GM23338 (cell line): ENCODE measurements at regions not wholly inside any gene's neighbourhood (a gene's known extent, or its start where the extent isn't known, plus 50 kb on each side); places are given as distances from the start of the nearest gene placed in this dataset.

Experiments used
- ATAC-seq: fragments of 200-7000 bp; cut with Tn5 transposase; 3 replicates; pipeline ENCODE4 v1.9.1; 2020
- DNase-seq: peaks from one replicate; pipeline ENCODE4 v3.0.0-alpha.2; 2015; ENCODE audit warnings: low spot score
- H2AFZ ChIP-seq: fragments of 200-600 bp; sonication (generic); 2 replicates; pipeline ENCODE4 v1.8.0; 2016; ENCODE audit warnings: antibody characterized with exemption, mild to moderate bottlenecking, moderate library complexity
- H3F3A ChIP-seq: fragments of 200-600 bp; sonication (generic); replicated peaks from 2 replicates; pipeline ENCODE4 v1.8.0; 2017; ENCODE audit warnings: antibody characterized with exemption, mixed run types, low read depth
- H3K27ac ChIP-seq: fragments of 200-600 bp; sonication (generic); 2 replicates; pipeline ENCODE4 v1.6.1; 2016; ENCODE audit warnings: low read depth
- H3K27me3 ChIP-seq: fragments of 200-600 bp; sonication (generic); 2 replicates; pipeline ENCODE4 v1.8.0; 2016; ENCODE audit warnings: mild to moderate bottlenecking, mixed run types, moderate library complexity; ENCODE audit not compliant: insufficient read depth
- H3K36me3 ChIP-seq: fragments of 200-600 bp; sonication (generic); 2 replicates; pipeline ENCODE4 v1.8.0; 2016; ENCODE audit warnings: mild to moderate bottlenecking; ENCODE audit not compliant: insufficient read depth
- H3K4me1 ChIP-seq: fragments of 200-600 bp; sonication (generic); 2 replicates; pipeline ENCODE4 v1.8.0; 2016; ENCODE audit warnings: mild to moderate bottlenecking, moderate library complexity; ENCODE audit not compliant: insufficient read depth
- H3K4me2 ChIP-seq: fragments of 200-600 bp; sonication (generic); 2 replicates; pipeline ENCODE4 v1.7.1; 2017; ENCODE audit warnings: mixed run types
- H3K4me3 ChIP-seq: fragments of 200-600 bp; sonication (generic); 2 replicates; pipeline ENCODE4 v1.6.1; 2016; ENCODE audit warnings: mixed run types
- H3K79me2 ChIP-seq: fragments of 200-600 bp; sonication (generic); replicated peaks from 2 replicates; pipeline ENCODE4 v1.8.0; 2017; ENCODE audit warnings: mild to moderate bottlenecking; ENCODE audit not compliant: insufficient read depth
- H3K9me2 ChIP-seq: fragments of 200-600 bp; sonication (generic); 2 replicates; pipeline ENCODE4 v1.8.0; 2017; ENCODE audit not compliant: insufficient read depth
- H4K20me1 ChIP-seq: fragments of 200-600 bp; sonication (generic); replicated peaks from 2 replicates; pipeline ENCODE4 v1.8.0; 2017; ENCODE audit warnings: mild to moderate bottlenecking; ENCODE audit not compliant: insufficient read depth
- H3K27ac Mint-ChIP-seq: 2 replicates; pipeline ENCODE4 v1.8.0; 2020; ENCODE audit warnings: inconsistent platforms, mild to moderate bottlenecking, moderate library complexity, mixed read lengths
- H3K27me3 Mint-ChIP-seq: 3 replicates; pipeline ENCODE4 v1.8.0; 2022; ENCODE audit warnings: low read depth, mild to moderate bottlenecking, moderate library complexity, mixed read lengths, inconsistent platforms; ENCODE audit not compliant: insufficient read depth, poor library complexity
- H3K36me3 Mint-ChIP-seq: 3 replicates; pipeline ENCODE4 v1.8.0; 2021; ENCODE audit warnings: low read depth, mild to moderate bottlenecking, inconsistent platforms, moderate library complexity, mixed read lengths
- H3K4me1 Mint-ChIP-seq: 3 replicates; pipeline ENCODE4 v1.8.0; 2020; ENCODE audit warnings: mild to moderate bottlenecking, inconsistent platforms, mixed read lengths
- H3K4me3 Mint-ChIP-seq: 3 replicates; pipeline ENCODE4 v1.8.0; 2021; ENCODE audit warnings: moderate library complexity, mild to moderate bottlenecking, inconsistent platforms, mixed read lengths
- H3K9me3 Mint-ChIP-seq: 3 replicates; pipeline ENCODE4 v1.8.0; 2020; ENCODE audit warnings: moderate library complexity, mild to moderate bottlenecking, inconsistent platforms, mixed read lengths
- CREB1 ChIP-seq: fragments of 250-450 bp; sonication (Bioruptor Pico); IDR thresholded peaks from 2 replicates; pipeline ENCODE4 v1.5.0; 2020; ENCODE audit warnings: low read depth, mild to moderate bottlenecking, moderate library complexity
- CTCF ChIP-seq, 2 experiments: fragments of 200-600 bp in 1 of 2; sonication (generic) in 1 of 2; conservative IDR thresholded peaks; 2 replicates each; pipeline versions ENCODE4 v1.5.1 to v1.6.1; 2016 to 2017; ENCODE audit warnings: antibody characterized with exemption in 2 of 2, low read depth in 2 of 2, mild to moderate bottlenecking in 2 of 2, moderate library complexity in 1 of 2
- ETS1 ChIP-seq: IDR thresholded peaks from 2 replicates; pipeline ENCODE4 v1.6.1; 2016; ENCODE audit warnings: antibody characterized with exemption
- EZH2 ChIP-seq: fragments of 200-600 bp; sonication (generic); IDR thresholded peaks from one replicate; pipeline ENCODE4 v1.8.0; 2017; ENCODE audit warnings: antibody characterized with exemption, mild to moderate bottlenecking, low read depth; ENCODE audit not compliant: unreplicated experiment
- EZH2phosphoT487 ChIP-seq: fragments of 200-600 bp; sonication (generic); IDR thresholded peaks from one replicate; pipeline ENCODE4 v1.8.1; 2018; ENCODE audit warnings: antibody characterized with exemption; ENCODE audit not compliant: unreplicated experiment
- JUNB ChIP-seq: IDR thresholded peaks from one replicate; pipeline ENCODE4 v1.6.1; 2016; ENCODE audit warnings: antibody characterized with exemption; ENCODE audit not compliant: unreplicated experiment
- NANOG ChIP-seq: IDR thresholded peaks from 2 replicates; pipeline ENCODE4 v1.6.1; 2016; ENCODE audit warnings: antibody characterized with exemption, borderline replicate concordance
- POLR2AphosphoS5 ChIP-seq: IDR thresholded peaks from 2 replicates; pipeline ENCODE4 v1.6.1; 2016; ENCODE audit warnings: antibody characterized with exemption, low read depth
- REST ChIP-seq: IDR thresholded peaks from one replicate; pipeline ENCODE4 v1.6.1; 2018; ENCODE audit warnings: antibody characterized with exemption; ENCODE audit not compliant: unreplicated experiment
- STAT1 ChIP-seq: IDR thresholded peaks from one replicate; pipeline ENCODE4 v1.6.1; 2016; ENCODE audit warnings: antibody characterized with exemption; ENCODE audit not compliant: unreplicated experiment
- ZNF114 ChIP-seq: fragments of 250-450 bp; sonication (Bioruptor Pico); IDR thresholded peaks from 2 replicates; pipeline ENCODE4 v1.5.0; 2020; ENCODE audit warnings: mild to moderate bottlenecking, moderate library complexity
- ZNF331 ChIP-seq: fragments of 250-450 bp; sonication (Bioruptor Pico); IDR thresholded peaks from 2 replicates; pipeline ENCODE4 v1.5.0; 2020; ENCODE audit warnings: low read depth, mild to moderate bottlenecking, moderate library complexity
- ZNF462 ChIP-seq: fragments of 250-450 bp; sonication (Bioruptor Pico); IDR thresholded peaks from 2 replicates; pipeline ENCODE4 v1.5.0; 2020; ENCODE audit warnings: mild to moderate bottlenecking, moderate library complexity

GRCh38 chr1:59223198-59223597 lies 73.7 kb upstream of the FGGY start:
- H3K36me3 Mint-ChIP-seq = no peaks in the 10 kb centered on the region
- H3K9me3 Mint-ChIP-seq = no peaks in the 10 kb centered on the region; the same call in 2 of the 3 replicates
- no peak overlapping the region for H3K4me2 ChIP-seq
- no peak overlapping the region for H3K27ac ChIP-seq
- no peak overlapping the region for H3K4me3 ChIP-seq
- no peaks in the 10 kb centered on the region for H3K27me3 Mint-ChIP-seq
- no peaks in the 10 kb centered on the region for H3K27me3 ChIP-seq
- H3K27ac Mint-ChIP-seq = no peak overlapping the region
- H3K4me1 ChIP-seq = no peaks in the 10 kb centered on the region
- no peaks in the 10 kb centered on the region for H3K36me3 ChIP-seq
- H3K4me1 Mint-ChIP-seq = peaks cover 8% of the 10 kb centered on the region
- H3K4me3 Mint-ChIP-seq = no peak overlapping the region
- TF ChIP-seq EZH2phosphoT487 (no peak), EZH2 (no peak), CREB1 (no peak), ETS1 (no peak), JUNB (no peak), NANOG (no peak), ZNF331 (CRISPR knock-in tag) (no peak), CTCF (conservative IDR thresholded peaks at IDR 0.05; ENCODE audit: low read depth in 2 of 2) (no peak), ZNF114 (CRISPR knock-in tag) (no peak), REST (no peak), POLR2AphosphoS5 (no peak), ZNF462 (CRISPR knock-in tag) (no peak), STAT1 (no peak)
- no peak overlapping the region for H2AFZ ChIP-seq
- peaks cover 15% of the 10 kb centered on the region; the same call in 1 of the 2 replicates for H3K9me2 ChIP-seq
- H3K79me2 ChIP-seq = no peaks in the 10 kb centered on the region
- no peak for DNase-seq
- no peaks in the 10 kb centered on the region for H3F3A ChIP-seq
- H4K20me1 ChIP-seq = no peaks in the 10 kb centered on the region
- no peak for ATAC-seq
